PC-3 (cell line): ENCODE measurements at regions not wholly inside any gene's neighbourhood (a gene's known extent, or its start where the extent isn't known, plus 50 kb on each side); places are given as distances from the start of the nearest gene placed in this dataset.

Source experiments
- CTCF ChIP-seq: fragments of 300-600 bp; sonication (generic); conservative IDR thresholded peaks from 2 replicates; pipeline ENCODE4 v1.5.1; 2017; ENCODE audit warnings: antibody characterized with exemption, low read depth, mild to moderate bottlenecking, low read length
- EZH2 ChIP-seq: fragments of 300-600 bp; sonication (generic); IDR thresholded peaks from one replicate; pipeline ENCODE4 v1.6.1; 2017; ENCODE audit warnings: antibody characterized with exemption, mild to moderate bottlenecking, low read length; ENCODE audit not compliant: unreplicated experiment

DNA sequence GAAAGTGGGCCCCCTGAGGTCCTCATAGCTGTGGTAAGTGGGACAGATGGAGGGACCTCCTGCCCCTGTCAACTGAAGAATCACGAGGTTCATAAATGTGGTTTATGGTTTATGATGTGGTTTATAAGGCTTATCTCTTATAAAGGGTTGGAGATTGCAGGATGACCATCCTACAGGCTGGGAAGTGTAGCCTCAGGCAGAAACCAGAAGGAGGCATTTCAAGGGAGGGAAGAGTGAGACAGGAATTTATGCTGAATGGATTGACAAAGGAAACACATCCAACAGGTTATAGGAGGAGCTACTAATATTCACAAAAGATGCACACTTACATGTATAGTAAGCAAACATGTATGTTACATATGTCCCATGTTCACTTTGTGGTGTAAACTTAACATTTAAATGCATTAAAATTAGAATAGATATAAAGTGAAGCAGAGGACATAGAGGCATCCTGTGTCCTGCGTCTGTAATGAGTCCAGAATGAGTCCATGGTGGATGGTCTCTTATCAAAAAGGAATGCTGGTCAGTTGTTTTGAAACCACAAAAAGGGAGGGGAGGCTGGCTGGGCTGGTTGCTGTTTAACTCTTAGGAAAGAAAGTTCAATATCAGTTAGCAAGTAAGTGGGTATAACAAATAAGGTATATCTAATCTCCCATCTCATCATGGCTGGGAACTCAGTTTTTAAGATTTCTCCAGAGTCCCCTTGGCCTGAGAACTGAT lies 149.0 kb upstream of the RMST start:
- TF ChIP-seq CTCF = no peak
- TF ChIP-seq EZH2 = no peak
